Chondrocyte (in vitro differentiated cells): ENCODE measurements at regions not wholly inside any gene's neighbourhood (a gene's known extent, or its start where the extent isn't known, plus 50 kb on each side); places are given as distances from the start of the nearest gene placed in this dataset.

Experiments
- DNase-seq: peaks from one replicate; pipeline ENCODE4 v3.0.0; 2021; ENCODE audit warnings: mixed read lengths, low spot score
- H3K27ac Mint-ChIP-seq: one replicate; pipeline ENCODE4 v1.8.0; 2021; ENCODE audit warnings: mild to moderate bottlenecking, moderate library complexity, mixed read lengths; ENCODE audit not compliant: unreplicated experiment
- H3K27me3 Mint-ChIP-seq: 2 replicates; pipeline ENCODE4 v1.8.0; 2021; ENCODE audit warnings: low read depth, mixed read lengths
- H3K36me3 Mint-ChIP-seq: 2 replicates; pipeline ENCODE4 v1.8.0; 2021; ENCODE audit warnings: low read depth, mixed read lengths
- H3K4me1 Mint-ChIP-seq: 2 replicates; pipeline ENCODE4 v1.8.0; 2021; ENCODE audit warnings: low read depth, mild to moderate bottlenecking, mixed read lengths
- H3K4me3 Mint-ChIP-seq: one replicate; pipeline ENCODE4 v1.8.0; 2021; ENCODE audit warnings: mild to moderate bottlenecking, moderate library complexity, mixed read lengths; ENCODE audit not compliant: unreplicated experiment
- H3K9me3 Mint-ChIP-seq: 2 replicates; pipeline ENCODE4 v1.8.0; 2021; ENCODE audit warnings: low read depth, mixed read lengths
- TF ChIP-seq, protein P1 (sequence below): fragments of 200-600 bp; sonication (generic); IDR thresholded peaks from 2 replicates; pipeline ENCODE4 v1.5.0; 2021; ENCODE audit warnings: antibody characterized with exemption, mild to moderate bottlenecking, moderate library complexity

DNA sequence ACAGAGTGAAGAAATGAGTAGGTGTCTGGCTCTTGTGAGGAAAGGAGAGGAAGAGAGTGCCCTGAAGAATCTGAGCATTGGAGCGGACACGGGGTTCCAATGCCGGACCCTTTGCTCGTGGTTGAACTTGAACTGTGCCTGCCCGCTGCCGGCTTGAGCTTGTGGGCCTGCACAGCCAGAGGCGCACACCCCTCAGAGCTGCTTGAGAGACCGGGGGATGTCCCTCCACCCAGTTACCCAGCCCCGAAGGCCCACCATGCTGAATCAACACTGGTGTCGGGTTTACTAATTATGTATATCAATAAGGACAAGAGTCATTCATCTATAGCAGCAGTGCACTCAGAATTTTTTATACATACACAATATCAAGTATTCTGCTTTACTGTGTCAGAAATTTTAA lies 218.3 kb upstream of the CST7 start:
- Mint-ChIP-seq H3K9me3 (no peaks in the 10 kb centered on the region), H3K36me3 (no peaks in the 10 kb centered on the region), H3K4me3 (no peak overlapping the region), H3K27ac (no peak overlapping the region), H3K4me1 (peaks cover 9% of the 10 kb centered on the region), H3K27me3 (peaks cover 3% of the 10 kb centered on the region)
- TF ChIP-seq, protein P1, sequence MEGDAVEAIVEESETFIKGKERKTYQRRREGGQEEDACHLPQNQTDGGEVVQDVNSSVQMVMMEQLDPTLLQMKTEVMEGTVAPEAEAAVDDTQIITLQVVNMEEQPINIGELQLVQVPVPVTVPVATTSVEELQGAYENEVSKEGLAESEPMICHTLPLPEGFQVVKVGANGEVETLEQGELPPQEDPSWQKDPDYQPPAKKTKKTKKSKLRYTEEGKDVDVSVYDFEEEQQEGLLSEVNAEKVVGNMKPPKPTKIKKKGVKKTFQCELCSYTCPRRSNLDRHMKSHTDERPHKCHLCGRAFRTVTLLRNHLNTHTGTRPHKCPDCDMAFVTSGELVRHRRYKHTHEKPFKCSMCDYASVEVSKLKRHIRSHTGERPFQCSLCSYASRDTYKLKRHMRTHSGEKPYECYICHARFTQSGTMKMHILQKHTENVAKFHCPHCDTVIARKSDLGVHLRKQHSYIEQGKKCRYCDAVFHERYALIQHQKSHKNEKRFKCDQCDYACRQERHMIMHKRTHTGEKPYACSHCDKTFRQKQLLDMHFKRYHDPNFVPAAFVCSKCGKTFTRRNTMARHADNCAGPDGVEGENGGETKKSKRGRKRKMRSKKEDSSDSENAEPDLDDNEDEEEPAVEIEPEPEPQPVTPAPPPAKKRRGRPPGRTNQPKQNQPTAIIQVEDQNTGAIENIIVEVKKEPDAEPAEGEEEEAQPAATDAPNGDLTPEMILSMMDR = no peak
- no peak for DNase-seq

DNA sequence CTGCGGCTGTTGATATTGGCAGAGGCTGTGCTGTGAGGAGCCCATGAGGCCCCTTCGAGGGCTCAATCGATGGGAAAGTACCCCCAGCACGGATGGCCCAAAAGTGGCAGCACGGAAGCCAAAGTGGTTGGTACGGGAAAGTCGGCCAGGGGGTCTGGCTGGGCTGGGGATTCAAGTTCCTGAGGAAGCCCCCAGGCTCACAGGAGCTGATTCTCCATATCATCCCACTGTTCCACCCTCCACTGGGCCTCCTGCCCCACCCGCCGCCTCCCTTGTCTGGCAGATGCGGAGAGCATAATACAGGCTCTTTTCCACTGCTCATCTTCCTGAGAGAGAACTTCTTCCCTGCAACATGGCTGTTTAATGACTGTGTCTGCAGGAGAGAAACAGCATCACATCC lies 217.8 kb upstream of the CST7 start:
- Mint-ChIP-seq H3K27me3 (peaks cover 3% of the 10 kb centered on the region), H3K27ac (no peak overlapping the region), H3K4me1 (peaks cover 15% of the 10 kb centered on the region), H3K4me3 (no peak overlapping the region), H3K36me3 (no peaks in the 10 kb centered on the region), H3K9me3 (no peaks in the 10 kb centered on the region)
- TF ChIP-seq, protein P1 = no peak
- DNase-seq = no peak

DNA sequence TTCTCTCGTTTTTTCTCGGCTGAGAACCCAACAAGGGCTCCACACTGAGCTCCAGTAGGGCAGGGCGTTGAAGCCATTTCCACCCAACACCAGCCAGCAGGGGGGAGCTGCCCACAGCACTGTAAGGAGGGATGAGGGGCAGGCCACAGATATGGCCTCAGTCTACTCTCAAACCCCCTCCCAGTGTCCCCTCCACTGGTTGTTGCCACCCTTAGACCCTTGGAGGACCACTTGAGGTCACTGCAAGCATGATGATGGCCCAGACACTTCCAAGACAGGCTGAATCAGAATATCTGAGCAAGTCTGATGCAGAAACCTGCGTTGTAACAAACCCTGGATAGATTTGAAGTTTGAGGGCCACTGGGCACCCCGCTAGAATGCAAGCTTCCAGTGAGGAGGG lies 217.0 kb upstream of the CST7 start:
- no peak overlapping the region for H3K27ac Mint-ChIP-seq
- no peak for DNase-seq
- peaks cover 19% of the 10 kb centered on the region for H3K4me1 Mint-ChIP-seq
- no peaks in the 10 kb centered on the region for H3K9me3 Mint-ChIP-seq
- TF ChIP-seq, protein P1 = no peak
- H3K4me3 Mint-ChIP-seq = no peak overlapping the region
- peaks cover 3% of the 10 kb centered on the region for H3K27me3 Mint-ChIP-seq
- H3K36me3 Mint-ChIP-seq = no peaks in the 10 kb centered on the region

DNA sequence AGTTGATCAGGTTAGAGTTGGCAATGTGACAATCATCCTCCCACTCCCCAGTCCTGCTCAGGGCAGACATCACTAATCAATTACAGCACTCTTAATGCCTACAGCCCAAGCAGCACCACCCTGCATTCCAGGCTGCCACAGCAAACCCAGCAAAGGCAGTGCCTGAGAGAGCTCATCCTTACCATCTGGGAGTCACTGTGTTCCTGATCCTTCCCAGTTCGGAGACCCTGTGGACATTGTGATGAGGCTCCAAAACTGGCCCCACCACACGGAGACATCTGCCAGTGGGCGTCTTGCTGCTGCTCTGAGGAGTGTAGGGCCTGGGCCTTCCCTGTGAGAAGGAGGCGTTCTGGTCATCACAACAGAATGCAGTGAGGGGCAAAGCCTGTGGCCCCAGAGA lies 216.5 kb upstream of the CST7 start:
- Mint-ChIP-seq H3K9me3 (no peaks in the 10 kb centered on the region), H3K27me3 (peaks cover 3% of the 10 kb centered on the region), H3K27ac (no peak overlapping the region), H3K36me3 (no peaks in the 10 kb centered on the region), H3K4me1 (peaks cover 19% of the 10 kb centered on the region), H3K4me3 (no peak overlapping the region)
- DNase-seq = no peak
- TF ChIP-seq, protein P1 = no peak

DNA sequence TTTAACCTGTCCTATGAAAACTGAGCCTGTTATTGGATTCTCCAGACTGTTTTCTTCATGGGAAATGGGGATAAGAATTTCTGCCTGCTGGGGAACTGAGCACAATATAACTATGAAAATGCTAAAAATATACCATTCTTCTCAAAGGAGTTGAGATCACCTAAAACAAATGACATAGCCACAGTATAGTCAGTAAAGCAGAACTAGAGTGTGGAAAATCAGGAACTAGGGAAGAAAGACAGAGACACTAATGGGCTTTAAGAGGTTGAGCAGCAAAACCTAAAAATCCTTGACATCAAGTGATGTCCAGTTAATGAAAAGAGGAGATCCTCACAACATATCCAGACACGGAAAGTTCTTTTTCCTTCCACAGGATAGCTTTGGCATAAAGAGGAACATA lies 215.7 kb upstream of the CST7 start:
- Mint-ChIP-seq H3K27ac (no peak overlapping the region), H3K4me1 (peaks cover 19% of the 10 kb centered on the region), H3K27me3 (peaks cover 3% of the 10 kb centered on the region), H3K4me3 (no peak overlapping the region), H3K36me3 (no peaks in the 10 kb centered on the region), H3K9me3 (no peaks in the 10 kb centered on the region)
- no peak for DNase-seq
- TF ChIP-seq, protein P1 = no peak
